BLaER1 (cell line): ENCODE measurements at regions not wholly inside any gene's neighbourhood (a gene's known extent, or its start where the extent isn't known, plus 50 kb on each side); places are given as distances from the start of the nearest gene placed in this dataset.

Source experiments
- H3K27ac ChIP-seq: shearing (Covaris generic); formaldehyde crosslinking; 2 replicates; pipeline ENCODE4 v1.8.1; 2022
- H3K27me3 ChIP-seq: shearing (Covaris generic); formaldehyde crosslinking; 2 replicates; pipeline ENCODE4 v1.8.1; 2022
- H3K36me3 ChIP-seq: shearing (Covaris generic); formaldehyde crosslinking; 2 replicates; pipeline ENCODE4 v1.8.1; 2022
- H3K4me1 ChIP-seq: shearing (Covaris generic); formaldehyde crosslinking; 2 replicates; pipeline ENCODE4 v1.8.1; 2022
- H3K4me2 ChIP-seq: shearing (Covaris generic); formaldehyde crosslinking; 2 replicates; pipeline ENCODE4 v1.8.1; 2022
- H3K4me3 ChIP-seq: shearing (Covaris generic); formaldehyde crosslinking; 2 replicates; pipeline ENCODE4 v1.8.1; 2022
- H3K9ac ChIP-seq: shearing (Covaris generic); formaldehyde crosslinking; 2 replicates; pipeline ENCODE4 v1.8.1; 2022
- H3K9me3 ChIP-seq: shearing (Covaris generic); formaldehyde crosslinking; 2 replicates; pipeline ENCODE4 v1.8.1; 2022
- H4K20me1 ChIP-seq: shearing (Covaris generic); formaldehyde crosslinking; 2 replicates; pipeline ENCODE4 v1.8.1; 2022
- Cebpa-rat ChIP-seq: shearing (Covaris generic); IDR thresholded peaks from 2 replicates; pipeline ENCODE4 v1.8.1; 2022

- no peak overlapping the region for H3K4me3 ChIP-seq
- no peaks in the 10 kb centered on the region for H3K9me3 ChIP-seq
- H3K36me3 ChIP-seq: no peaks in the 10 kb centered on the region
- no peak overlapping the region for H3K4me2 ChIP-seq
- no peaks in the 10 kb centered on the region for H3K27me3 ChIP-seq
- no peaks in the 10 kb centered on the region for H3K4me1 ChIP-seq
- H3K9ac ChIP-seq: no peak overlapping the region
- no peaks in the 10 kb centered on the region for H4K20me1 ChIP-seq
- H3K27ac ChIP-seq: no peak overlapping the region
- TF ChIP-seq Cebpa-rat: no peak
Measured at GRCh38 chr5:8394965-8395364, 526.0 kb downstream of the MTRR start.

- no peak overlapping the region for H3K4me3 ChIP-seq
- no peaks in the 10 kb centered on the region for H3K36me3 ChIP-seq
- H3K4me2 ChIP-seq: no peak overlapping the region
- no peaks in the 10 kb centered on the region for H4K20me1 ChIP-seq
- H3K9ac ChIP-seq: no peak overlapping the region
- no peak overlapping the region for H3K27ac ChIP-seq
- H3K4me1 ChIP-seq: no peaks in the 10 kb centered on the region
- no peaks in the 10 kb centered on the region for H3K27me3 ChIP-seq
- TF ChIP-seq Cebpa-rat: no peak
- no peaks in the 10 kb centered on the region for H3K9me3 ChIP-seq
Measured at GRCh38 chr5:8396246-8396645, 527.3 kb downstream of the MTRR start.

- no peaks in the 10 kb centered on the region for H3K27me3 ChIP-seq
- no peak overlapping the region for H3K4me3 ChIP-seq
- no peak overlapping the region for H3K27ac ChIP-seq
- no peak overlapping the region for H3K4me2 ChIP-seq
- H3K9ac ChIP-seq: no peak overlapping the region
- no peaks in the 10 kb centered on the region for H4K20me1 ChIP-seq
- H3K9me3 ChIP-seq: no peaks in the 10 kb centered on the region
- TF ChIP-seq Cebpa-rat: no peak
- no peaks in the 10 kb centered on the region for H3K4me1 ChIP-seq
- no peaks in the 10 kb centered on the region for H3K36me3 ChIP-seq
Measured at GRCh38 chr5:8396756-8397155, 527.8 kb downstream of the MTRR start.

GRCh38 chr5:8399471-8399870 is 530.5 kb downstream of the MTRR start:
- Histone ChIP-seq H4K20me1 (no peaks in the 10 kb centered on the region), H3K36me3 (no peaks in the 10 kb centered on the region), H3K9me3 (no peaks in the 10 kb centered on the region)

GRCh38 chr5:8408258-8408657 is 539.3 kb downstream of the MTRR start:
- H3K27ac ChIP-seq: no peak overlapping the region
- no peak overlapping the region for H3K9ac ChIP-seq
- no peak for TF ChIP-seq Cebpa-rat
- no peak overlapping the region for H3K4me2 ChIP-seq
- no peak overlapping the region for H3K4me3 ChIP-seq
- H3K9me3 ChIP-seq: peaks cover 7% of the 10 kb centered on the region; the same call in 1 of the 2 replicates
- no peaks in the 10 kb centered on the region for H3K36me3 ChIP-seq
- H4K20me1 ChIP-seq: no peaks in the 10 kb centered on the region
- H3K4me1 ChIP-seq: peaks cover 21% of the 10 kb centered on the region
- H3K27me3 ChIP-seq: no peaks in the 10 kb centered on the region

More at GRCh38 chr5:8399471-8399870, 530.5 kb downstream of the MTRR start:
- TF ChIP-seq Cebpa-rat: no peak
- no peak overlapping the region for H3K27ac ChIP-seq
- H3K27me3 ChIP-seq: no peaks in the 10 kb centered on the region
- H3K4me3 ChIP-seq: no peak overlapping the region
- no peak overlapping the region for H3K9ac ChIP-seq
- no peak overlapping the region for H3K4me2 ChIP-seq
- no peaks in the 10 kb centered on the region for H3K4me1 ChIP-seq

- no peak overlapping the region for H3K27ac ChIP-seq
- TF ChIP-seq Cebpa-rat: no peak
- H3K9me3 ChIP-seq: peaks cover 15% of the 10 kb centered on the region; the same call in 1 of the 2 replicates
- H3K9ac ChIP-seq: no peak overlapping the region
- H3K4me3 ChIP-seq: no peak overlapping the region
- H3K27me3 ChIP-seq: no peaks in the 10 kb centered on the region
- no peaks in the 10 kb centered on the region for H4K20me1 ChIP-seq
- no peaks in the 10 kb centered on the region for H3K36me3 ChIP-seq
- no peak overlapping the region for H3K4me2 ChIP-seq
- H3K4me1 ChIP-seq: peaks cover 38% of the 10 kb centered on the region
Measured at GRCh38 chr5:8410618-8411017, 541.7 kb downstream of the MTRR start.

GRCh38 chr5:8413975-8414374 is 545.0 kb downstream of the MTRR start:
- Histone ChIP-seq H3K27me3 (no peaks in the 10 kb centered on the region), H3K9me3 (peaks cover 9% of the 10 kb centered on the region; the same call in 1 of the 2 replicates), H3K4me3 (no peak overlapping the region), H3K36me3 (no peaks in the 10 kb centered on the region), H3K9ac (no peak overlapping the region), H3K27ac (no peak overlapping the region), H3K4me1 (peaks cover 65% of the 10 kb centered on the region), H4K20me1 (no peaks in the 10 kb centered on the region), H3K4me2 (0 out of 2 replicates have a peak overlapping the region, but pooled peaks have one; percentile 81)
- no peak for TF ChIP-seq Cebpa-rat

GRCh38 chr5:8417316-8418048 is 548.5 kb downstream of the MTRR start:
- H3K9me3 ChIP-seq: peaks cover 18% of the 10 kb centered on the region
- no peaks in the 10 kb centered on the region; the same call in 1 of the 2 replicates for H3K36me3 ChIP-seq
- peaks cover 57% of the 10 kb centered on the region for H3K4me1 ChIP-seq
- peak overlapping the region; percentile 81 for H3K4me2 ChIP-seq
- no peaks in the 10 kb centered on the region for H4K20me1 ChIP-seq
- peak overlapping the region; percentile 90 for H3K27ac ChIP-seq
- peak overlapping the region; percentile 38; the same call in 1 of the 2 replicates for H3K4me3 ChIP-seq
- no peaks in the 10 kb centered on the region for H3K27me3 ChIP-seq
- no peak for TF ChIP-seq Cebpa-rat
- H3K9ac ChIP-seq: peak overlapping the region; percentile 73; the same call in 1 of the 2 replicates

GRCh38 chr5:8418049-8418426 is 549.1 kb downstream of the MTRR start:
- H3K27me3 ChIP-seq: no peaks in the 10 kb centered on the region
- H3K4me2 ChIP-seq: peak overlapping the region; percentile 81
- peak overlapping the region; percentile 35; the same call in 1 of the 2 replicates for H3K4me3 ChIP-seq
- H3K9me3 ChIP-seq: peaks cover 18% of the 10 kb centered on the region
- no peaks in the 10 kb centered on the region; the same call in 1 of the 2 replicates for H3K36me3 ChIP-seq
- peak overlapping the region; percentile 73; the same call in 1 of the 2 replicates for H3K9ac ChIP-seq
- peak overlapping the region; percentile 90 for H3K27ac ChIP-seq
- no peaks in the 10 kb centered on the region for H4K20me1 ChIP-seq
- TF ChIP-seq Cebpa-rat: no peak
- peaks cover 52% of the 10 kb centered on the region for H3K4me1 ChIP-seq
